ENCODE measurements at regions not wholly inside any gene's neighbourhood (a gene's known extent, or its start where the extent isn't known, plus 50 kb on each side); places are given as distances from the start of the nearest gene placed in this dataset.

DNA sequence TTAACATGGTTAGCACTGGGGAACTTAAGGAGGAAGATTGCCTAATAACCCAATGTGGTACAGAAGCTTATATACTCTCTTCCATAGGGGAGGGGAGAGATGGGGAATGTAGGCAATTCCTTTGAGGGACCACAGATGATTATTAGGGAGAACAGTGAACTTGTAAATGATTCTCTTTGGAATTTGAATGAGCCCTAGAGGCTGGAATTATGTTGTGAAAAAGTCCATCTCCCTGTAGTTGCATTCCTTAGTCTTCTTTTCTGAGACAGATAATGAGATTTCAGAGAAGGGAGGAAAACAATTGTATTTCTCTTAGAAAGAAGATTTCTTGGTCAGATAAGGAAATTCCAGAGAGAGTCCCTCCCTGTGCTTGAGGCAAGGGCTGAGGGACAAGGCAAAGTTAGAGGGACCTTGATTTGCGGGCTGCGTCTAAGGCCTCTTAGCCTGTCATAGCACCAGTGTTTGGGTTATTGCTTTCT, 89.0 kb upstream of the HMCN1 start:
- no peak for DNase-seq

DNA sequence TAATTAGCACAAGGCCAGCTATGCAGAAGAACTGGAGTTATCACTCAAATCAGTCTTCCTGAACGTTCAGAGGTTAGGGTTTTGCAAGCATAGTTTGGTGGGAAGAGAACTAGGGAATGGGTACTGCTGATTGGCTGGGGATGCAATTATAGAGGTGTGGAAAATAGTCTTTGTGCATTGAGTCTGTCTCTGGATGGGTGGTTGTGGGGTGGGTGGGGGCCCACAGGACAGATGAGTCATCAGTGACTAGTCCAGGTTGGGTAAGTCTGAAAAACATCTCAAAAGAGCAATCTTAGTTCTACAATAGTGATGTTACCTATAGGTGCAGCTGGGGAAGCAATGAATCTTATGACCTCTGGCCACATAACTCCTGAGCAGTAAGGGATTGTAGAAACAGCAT, 89.7 kb upstream of the HMCN1 start:
- no peak for DNase-seq

GRCh38 chr1:185636848-185637247, 97.3 kb upstream of the HMCN1 start:
- no peak for DNase-seq

DNA sequence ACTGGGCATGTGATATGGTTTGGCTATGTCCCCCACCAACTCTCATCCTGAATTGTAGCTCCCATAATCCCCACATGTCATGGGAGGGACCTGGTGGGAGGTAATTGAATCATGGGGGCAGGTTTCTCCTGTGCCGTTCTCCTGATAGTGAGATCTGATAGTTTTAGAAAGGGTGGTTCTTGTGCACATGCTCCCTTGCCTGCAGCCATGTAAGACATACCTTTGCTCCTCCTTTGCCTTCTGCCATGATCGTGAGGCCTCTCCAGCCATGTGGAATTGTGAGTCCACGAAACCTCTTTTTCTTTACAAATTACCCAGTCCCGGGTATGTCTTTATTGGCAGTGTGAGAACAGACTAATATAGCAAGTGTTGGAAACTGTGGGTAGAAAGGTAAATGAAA, 99.5 kb upstream of the HMCN1 start:
- DNase-seq: no peak

GRCh38 chr1:185632659-185633423, 101.3 kb upstream of the HMCN1 start:
- no peak for DNase-seq

- no peak for DNase-seq
Observed at GRCh38 chr1:185631843-185632242, 102.3 kb upstream of the HMCN1 start.

DNA sequence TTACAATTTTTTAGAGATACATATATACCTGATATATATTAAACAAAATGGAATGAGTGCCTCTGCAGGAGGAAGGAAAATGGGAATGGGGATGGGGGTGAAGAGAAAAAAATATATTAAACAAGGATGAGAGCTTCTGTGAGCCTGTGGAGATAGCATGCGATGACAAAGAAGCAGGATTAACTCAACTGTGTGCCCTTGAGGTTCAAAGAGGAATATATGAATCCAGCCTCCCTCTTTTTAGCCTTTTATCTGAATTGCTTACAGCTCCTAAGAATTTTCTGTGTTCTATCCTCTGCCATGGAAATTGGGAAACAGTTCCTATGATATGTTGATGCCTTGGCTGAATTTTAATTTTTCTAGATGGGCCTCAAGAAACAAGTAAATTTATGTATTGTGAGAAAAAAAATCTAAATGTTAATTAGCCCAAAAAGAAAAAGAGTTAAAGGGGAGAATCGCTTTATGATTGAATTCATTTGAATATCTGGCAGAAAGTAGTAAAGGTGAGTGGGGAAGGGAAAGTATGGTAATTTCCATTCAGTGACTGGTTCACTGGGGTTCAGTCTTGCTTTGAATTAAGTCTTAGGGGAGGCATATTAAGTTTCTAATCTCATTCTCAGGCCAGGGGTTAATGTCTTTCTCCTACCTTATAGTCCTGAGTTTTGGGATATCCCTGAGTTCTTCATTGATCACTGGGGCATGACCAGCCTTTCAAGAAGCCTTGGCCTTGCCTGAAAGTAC, 106.3 kb upstream of the HMCN1 start:
- DNase-seq: no peak

- DNase-seq: no peak
Observed at GRCh38 chr1:185627171-185627570, 107.0 kb upstream of the HMCN1 start.

- no peak for DNase-seq
Observed at GRCh38 chr1:185626344-185626743, 107.8 kb upstream of the HMCN1 start.

- no peak for DNase-seq
Observed at GRCh38 chr1:185610954-185611353, 123.2 kb upstream of the HMCN1 start.

DNA sequence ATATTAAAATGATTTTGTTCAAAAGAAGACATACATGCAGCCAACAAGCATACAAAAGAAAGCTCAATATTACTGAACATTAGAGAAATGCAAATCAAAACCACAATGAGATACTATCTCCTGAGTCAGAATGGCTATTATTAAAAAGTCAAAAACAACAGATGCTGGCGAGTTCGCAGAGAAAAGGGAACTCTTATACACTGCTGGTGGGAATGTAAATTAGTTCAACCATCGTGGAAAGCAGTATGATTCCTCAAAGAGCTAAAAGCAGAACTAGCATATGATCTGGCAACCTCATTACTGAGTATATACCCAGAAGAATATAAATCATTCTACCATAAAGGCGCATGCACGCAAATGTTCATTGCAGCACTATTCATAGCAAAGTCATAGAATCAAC, 126.0 kb upstream of the HMCN1 start:
- no peak for DNase-seq

GRCh38 chr1:185603158-185603557, 131.0 kb upstream of the HMCN1 start:
- no peak for DNase-seq

DNA sequence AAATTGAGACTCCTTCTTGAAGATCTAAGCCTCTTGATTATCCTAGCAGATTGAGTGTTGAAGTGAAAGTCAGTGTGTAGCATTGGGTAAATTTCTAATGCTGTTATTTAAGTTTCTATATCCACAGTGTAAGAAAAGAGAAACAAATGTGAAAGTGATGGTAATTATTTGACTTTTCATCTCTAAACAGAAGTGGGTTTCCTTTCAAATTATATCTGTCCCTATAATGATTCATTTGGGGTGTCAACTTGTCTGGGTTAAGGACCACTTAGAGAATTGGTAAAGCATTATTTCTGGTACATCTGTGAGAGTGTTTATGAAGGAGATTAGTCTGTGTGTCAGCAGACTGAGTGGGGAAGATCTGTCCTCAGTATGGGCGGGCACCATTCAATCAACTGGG, 133.0 kb upstream of the HMCN1 start:
- DNase-seq: no peak

- DNase-seq: no peak
Observed at GRCh38 chr1:185600641-185601040, 133.6 kb upstream of the HMCN1 start.

DNA sequence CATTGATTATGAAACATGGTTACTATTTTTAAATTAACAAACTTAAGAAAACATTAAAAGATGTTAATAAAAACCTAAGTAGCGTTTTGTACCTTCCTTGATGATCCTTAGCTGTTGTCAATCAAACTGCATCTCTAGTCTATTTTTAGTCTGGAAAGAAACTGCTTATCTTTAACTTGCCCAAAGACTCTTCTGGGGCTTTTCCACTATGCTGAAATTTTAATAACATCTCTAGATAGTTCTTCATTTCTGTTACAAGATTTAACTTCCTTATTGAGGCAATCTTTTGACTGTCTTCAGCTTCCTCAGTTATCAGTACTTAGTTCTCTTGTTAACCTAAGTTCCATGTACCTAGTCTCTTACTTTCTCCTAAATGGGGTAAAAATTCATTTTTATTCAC, 135.9 kb upstream of the HMCN1 start:
- DNase-seq: no peak

- peak; percentile 10 for DNase-seq
Observed at GRCh38 chr1:185595835-185596667, 138.1 kb upstream of the HMCN1 start.

DNA sequence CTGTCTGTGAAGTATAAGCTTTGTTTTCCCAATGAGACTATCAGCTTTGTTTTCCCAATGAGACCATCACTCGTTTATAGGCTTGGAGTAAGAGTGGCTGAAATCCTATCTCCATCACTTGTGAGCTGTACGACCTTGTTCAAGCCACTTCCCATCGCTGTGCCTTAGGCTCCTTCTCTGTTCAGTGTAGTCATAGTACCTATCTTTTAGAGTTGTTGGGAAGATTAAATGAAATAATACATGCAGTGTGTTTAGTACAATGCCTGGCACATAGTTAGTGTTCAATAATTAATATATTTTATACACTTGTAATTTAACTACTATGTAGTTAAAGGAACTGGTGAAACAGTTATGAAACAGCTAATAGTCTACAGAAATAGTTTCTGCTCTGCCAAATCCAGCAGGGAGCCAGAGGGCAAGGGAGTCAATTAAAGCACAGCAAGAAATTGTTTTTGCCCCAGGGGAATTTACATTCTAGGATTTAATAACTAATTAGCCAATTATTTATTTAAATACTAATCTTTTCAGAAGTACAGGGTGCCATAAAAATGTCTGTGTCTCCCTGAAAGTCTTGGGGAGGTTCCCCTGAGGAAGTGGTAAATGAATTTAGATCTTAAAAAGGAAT, 139.3 kb upstream of the HMCN1 start:
- no peak for DNase-seq

- DNase-seq: no peak
Observed at GRCh38 chr1:185593271-185593670, 140.9 kb upstream of the HMCN1 start.

GRCh38 chr1:185585770-185586169, 148.4 kb upstream of the HMCN1 start:
- DNase-seq: no peak

- no peak for DNase-seq
Observed at GRCh38 chr1:185581961-185582725, 152.0 kb upstream of the HMCN1 start.

- no peak for DNase-seq
Observed at GRCh38 chr1:185581020-185581419, 153.2 kb upstream of the HMCN1 start.

DNA sequence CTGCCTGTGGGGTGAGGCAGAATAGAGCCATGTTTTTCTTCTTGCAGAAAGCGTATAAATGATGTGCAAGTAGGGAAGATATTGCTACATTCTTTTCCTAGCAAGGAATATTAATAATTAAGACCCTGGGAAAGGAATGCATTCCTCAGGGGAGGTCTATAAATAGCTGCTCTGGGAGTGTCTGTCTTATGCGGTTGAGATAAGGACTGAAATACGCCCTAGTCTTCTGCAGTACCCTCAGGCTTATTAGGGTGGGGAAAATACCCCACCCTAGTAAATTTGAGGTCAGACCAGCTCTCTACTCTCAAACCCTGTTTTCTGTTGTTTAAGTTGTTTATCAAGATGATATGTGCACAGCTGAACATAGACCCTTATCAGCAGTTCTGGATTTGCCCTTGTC, 155.9 kb upstream of the HMCN1 start:
- no peak for DNase-seq

Data from NCI-H2081 treated with DMSO at 0.1 percent for 48 hours (cell line).